ENCODE measurements at regions not wholly inside any gene's neighbourhood (a gene's known extent, or its start where the extent isn't known, plus 50 kb on each side); places are given as distances from the start of the nearest gene placed in this dataset.
"Not testable (repeated sequence)": the region's sequence is repeated elsewhere in the genome, so short reads cannot be mapped to it uniquely, and the experiment has no call there.

- Histone ChIP-seq H3K27me3 (ENCODE audit: control insufficient read depth, insufficient read depth, low read length) (no peaks in the 10 kb centered on the region), H3K4me3 (ENCODE audit: low read depth, low read length) (no peak overlapping the region), H3K36me3 (ENCODE audit: control insufficient read depth, insufficient read depth, low read length) (no peaks in the 10 kb centered on the region)
- TF ChIP-seq CTCF (IDR thresholded peaks at IDR 0.05; ENCODE audit: insufficient read depth, low read length, poor library complexity, severe bottlenecking) = no peak
- no peak for DNase-seq (ENCODE audit: low read depth)
Measured at GRCh38 chr2:58479535-58480140, 238.5 kb upstream of the FANCL start.

GRCh38 chr2:58476556-58476955, 235.4 kb upstream of the FANCL start:
- no peak overlapping the region for H3K4me3 ChIP-seq (ENCODE audit: low read depth, low read length)
- TF ChIP-seq CTCF (IDR thresholded peaks at IDR 0.05; ENCODE audit: insufficient read depth, low read length, poor library complexity, severe bottlenecking) = no peak
- no peaks in the 10 kb centered on the region for H3K27me3 ChIP-seq (ENCODE audit: control insufficient read depth, insufficient read depth, low read length)
- H3K36me3 ChIP-seq (ENCODE audit: control insufficient read depth, insufficient read depth, low read length) = no peaks in the 10 kb centered on the region
- DNase-seq (ENCODE audit: low read depth) = no peak

GRCh38 chr2:58475756-58476155, 234.6 kb upstream of the FANCL start:
- Histone ChIP-seq H3K4me3 (ENCODE audit: low read depth, low read length) (no peak overlapping the region), H3K27me3 (ENCODE audit: control insufficient read depth, insufficient read depth, low read length) (no peaks in the 10 kb centered on the region), H3K36me3 (ENCODE audit: control insufficient read depth, insufficient read depth, low read length) (no peaks in the 10 kb centered on the region)
- TF ChIP-seq CTCF (IDR thresholded peaks at IDR 0.05; ENCODE audit: insufficient read depth, low read length, poor library complexity, severe bottlenecking) = no peak
- no peak for DNase-seq (ENCODE audit: low read depth)

- Histone ChIP-seq H3K36me3 (ENCODE audit: control insufficient read depth, insufficient read depth, low read length) (no peaks in the 10 kb centered on the region), H3K4me3 (ENCODE audit: low read depth, low read length) (no peak overlapping the region), H3K27me3 (ENCODE audit: control insufficient read depth, insufficient read depth, low read length) (no peaks in the 10 kb centered on the region)
- TF ChIP-seq CTCF (IDR thresholded peaks at IDR 0.05; ENCODE audit: insufficient read depth, low read length, poor library complexity, severe bottlenecking) = no peak
- DNase-seq (ENCODE audit: low read depth) = no peak
Measured at GRCh38 chr2:58473165-58473564, 232.0 kb upstream of the FANCL start.

- no peak for DNase-seq (ENCODE audit: low read depth)
- TF ChIP-seq CTCF (IDR thresholded peaks at IDR 0.05; ENCODE audit: insufficient read depth, low read length, poor library complexity, severe bottlenecking) = no peak
- Histone ChIP-seq H3K27me3 (ENCODE audit: control insufficient read depth, insufficient read depth, low read length) (no peaks in the 10 kb centered on the region), H3K4me3 (ENCODE audit: low read depth, low read length) (no peak overlapping the region), H3K36me3 (ENCODE audit: control insufficient read depth, insufficient read depth, low read length) (no peaks in the 10 kb centered on the region)
Measured at GRCh38 chr2:58466804-58467203, 225.7 kb upstream of the FANCL start.

GRCh38 chr2:58466021-58466420, 224.9 kb upstream of the FANCL start:
- DNase-seq (ENCODE audit: low read depth); H3K27me3 ChIP-seq (ENCODE audit: control insufficient read depth, insufficient read depth, low read length); H3K36me3 ChIP-seq (ENCODE audit: control insufficient read depth, insufficient read depth, low read length): not testable (repeated sequence)

More at GRCh38 chr2:58466021-58466420, 224.9 kb upstream of the FANCL start:
- not testable (repeated sequence) for H3K4me3 ChIP-seq (ENCODE audit: low read depth, low read length)

Measured in kidney epithelial cell (primary cell).